ENCODE measurements at regions not wholly inside any gene's neighbourhood (a gene's known extent, or its start where the extent isn't known, plus 50 kb on each side); places are given as distances from the start of the nearest gene placed in this dataset.

DNA sequence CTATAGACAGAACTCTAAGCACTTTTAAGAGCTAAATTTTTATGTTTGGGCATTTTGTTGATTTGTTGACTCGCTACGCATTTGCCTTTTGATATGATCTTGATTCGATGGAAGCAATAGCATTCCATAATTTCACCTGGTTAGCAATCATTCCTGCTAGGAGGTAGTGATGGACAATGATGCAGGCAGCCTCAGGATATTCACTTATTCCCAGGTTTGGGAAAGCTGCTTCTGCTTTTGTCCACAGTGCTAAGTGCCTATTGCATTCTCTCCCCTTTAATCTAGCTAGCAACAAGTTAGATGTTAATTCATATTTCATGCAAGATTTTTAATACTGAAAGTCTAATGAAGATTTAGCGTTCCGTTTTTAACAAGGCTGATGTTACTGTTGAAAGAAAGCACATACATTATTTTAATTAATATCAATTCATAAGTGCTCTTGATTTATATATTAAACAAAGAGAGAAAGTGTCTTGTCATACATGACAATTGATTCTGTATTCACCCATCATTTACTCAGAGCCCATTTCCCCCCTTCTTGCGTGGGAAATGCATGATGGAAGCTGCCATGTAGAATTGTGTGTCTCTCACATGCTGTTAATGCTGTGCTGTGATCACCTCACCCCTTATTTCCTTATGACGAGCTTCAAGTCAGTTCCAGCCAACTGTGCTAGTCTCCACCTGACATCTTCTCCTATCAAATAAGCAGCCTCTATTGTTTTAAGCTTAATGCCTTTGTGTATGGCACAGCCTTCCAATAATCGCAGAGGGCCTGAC is 53.0 kb upstream of the TMCO5A start:
- TF ChIP-seq, protein P1, sequence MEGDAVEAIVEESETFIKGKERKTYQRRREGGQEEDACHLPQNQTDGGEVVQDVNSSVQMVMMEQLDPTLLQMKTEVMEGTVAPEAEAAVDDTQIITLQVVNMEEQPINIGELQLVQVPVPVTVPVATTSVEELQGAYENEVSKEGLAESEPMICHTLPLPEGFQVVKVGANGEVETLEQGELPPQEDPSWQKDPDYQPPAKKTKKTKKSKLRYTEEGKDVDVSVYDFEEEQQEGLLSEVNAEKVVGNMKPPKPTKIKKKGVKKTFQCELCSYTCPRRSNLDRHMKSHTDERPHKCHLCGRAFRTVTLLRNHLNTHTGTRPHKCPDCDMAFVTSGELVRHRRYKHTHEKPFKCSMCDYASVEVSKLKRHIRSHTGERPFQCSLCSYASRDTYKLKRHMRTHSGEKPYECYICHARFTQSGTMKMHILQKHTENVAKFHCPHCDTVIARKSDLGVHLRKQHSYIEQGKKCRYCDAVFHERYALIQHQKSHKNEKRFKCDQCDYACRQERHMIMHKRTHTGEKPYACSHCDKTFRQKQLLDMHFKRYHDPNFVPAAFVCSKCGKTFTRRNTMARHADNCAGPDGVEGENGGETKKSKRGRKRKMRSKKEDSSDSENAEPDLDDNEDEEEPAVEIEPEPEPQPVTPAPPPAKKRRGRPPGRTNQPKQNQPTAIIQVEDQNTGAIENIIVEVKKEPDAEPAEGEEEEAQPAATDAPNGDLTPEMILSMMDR (conservative IDR thresholded peaks at IDR 0.05 in 1 of 2, IDR thresholded peaks at IDR 0.05 in 1 of 2; ENCODE audit: extremely low read depth in 1 of 2, insufficient read depth in 1 of 2, low read depth in 1 of 2, low read length in 2 of 2), result no peak
- no peak for TF ChIP-seq EZH2 (IDR thresholded peaks at IDR 0.05; ENCODE audit: borderline replicate concordance, low read length)

All from mammary epithelial cell (primary cell).